Motor neuron (in vitro differentiated cells): ENCODE measurements at regions not wholly inside any gene's neighbourhood (a gene's known extent, or its start where the extent isn't known, plus 50 kb on each side); places are given as distances from the start of the nearest gene placed in this dataset.
"Not testable (repeated sequence)": the region's sequence is repeated elsewhere in the genome, so short reads cannot be mapped to it uniquely, and the experiment has no call there.

ENCODE experiments used
- ATAC-seq, 8 experiments: fragments of 200-7000 bp; cut with Tn5 transposase; replicated peaks in 6 of 8; 2 replicates each; pipeline ENCODE4 v1.8.0; 2021; ENCODE audit warnings: mild to moderate bottlenecking in 8 of 8, moderate library complexity in 8 of 8
- H3K27ac ChIP-seq, 2 donors: fragments of 250-450 bp; sonication (Bioruptor Pico); 2 replicates each; pipeline ENCODE4 v1.9.0; 2021; ENCODE audit warnings: antibody characterized with exemption in 2 of 2, mild to moderate bottlenecking in 2 of 2, moderate library complexity in 1 of 2
- H3K4me1 ChIP-seq, 2 donors: fragments of 250-450 bp; sonication (Bioruptor Pico); replicated peaks in 1 of 2; 2 replicates each; pipeline ENCODE4 v1.6.1; 2021; ENCODE audit warnings: antibody characterized with exemption in 2 of 2, mild to moderate bottlenecking in 2 of 2, moderate library complexity in 1 of 2
- H3K4me3 ChIP-seq, 5 donors: fragments of 250-450 bp; sonication (Bioruptor Pico); 2 replicates each; pipeline ENCODE4 v1.9.0; 2021; ENCODE audit warnings: antibody characterized with exemption in 5 of 5, mild to moderate bottlenecking in 5 of 5, moderate library complexity in 4 of 5
- WGBS, 10 experiments: fragments of 450-650 bp; shearing (Covaris generic); methylation state at CpG; one replicate each; pipeline ENCODE4 v1.0.0; 2022; 5-methylcytosine and 5-hydroxymethylcytosine counted together
- in situ Hi-C, 9 experiments: fragments of 400-800 bp; cut with MboI; loops; one replicate each; pipeline ENCODE4 v1.15.0; 2021; ENCODE audit warnings: low sequenced_read_pairs in 9 of 9, low pct_unique_long_range_greater_than_20kb in 2 of 9; ENCODE audit not compliant: unreplicated experiment in 9 of 9

- peak in 6 of 8 experiments; percentile 36 to 94 (median 80) for ATAC-seq
- no peak overlapping the region for H3K27ac ChIP-seq
- in situ Hi-C loops: loop anchor here in 4 of 9 experiments (25.0 kb wide), 3 partner anchors 119 to 194 kb away; partner anchors contain the start of gene CXADR (in 2 of the 4)
- no peak overlapping the region for H3K4me3 ChIP-seq
- WGBS, 10 experiments: 0 to 60% (median 32%) methylated on average over 1 to 4 of the region's 4 CpGs; no CpG with 5 or more reads in 2 of the 10 experiments
- H3K4me1 ChIP-seq: peaks cover 7 to 15% of the 10 kb centered on the region in 2 donors
These were observed 119.4 kb upstream of the CXADR start for GRCh38 chr21:17393413-17393812.

- no peak overlapping the region for H3K27ac ChIP-seq
- peak in 3 of 8 experiments; percentile 33 to 47 (median 38) for ATAC-seq
- in situ Hi-C loops: loop anchor here in 4 of 9 experiments (25.0 kb wide), 3 partner anchors 115 to 190 kb away; partner anchors contain the start of gene CXADR (in 2 of the 4)
- no peak overlapping the region for H3K4me3 ChIP-seq
- peaks cover 7 to 15% of the 10 kb centered on the region in 2 donors for H3K4me1 ChIP-seq
These were observed 115.9 kb upstream of the CXADR start for GRCh38 chr21:17396948-17397347.

- no peak for ATAC-seq
These were observed 115.1 kb upstream of the CXADR start for GRCh38 chr21:17397703-17398102.

GRCh38 chr21:17398954-17399353 lies 113.9 kb upstream of the CXADR start:
- WGBS, 10 experiments: 0 to 100% (median 85%) methylated on average over 1 to 3 of the region's 4 CpGs; no CpG with 5 or more reads in 3 of the 10 experiments
- H3K27ac ChIP-seq, H3K4me3 ChIP-seq, ATAC-seq, H3K4me1 ChIP-seq: not testable (repeated sequence)
- in situ Hi-C loops: loop anchor here in 4 of 9 experiments (25.0 kb wide), 3 partner anchors 113 to 188 kb away; partner anchors contain the start of gene CXADR (in 2 of the 4)

More at GRCh38 chr21:17397703-17398102, 115.1 kb upstream of the CXADR start:
- Histone ChIP-seq H3K27ac (no peak overlapping the region), H3K4me3 (no peak overlapping the region), H3K4me1 (peaks cover 7 to 15% of the 10 kb centered on the region in 2 donors)
- in situ Hi-C loops: loop anchor here in 4 of 9 experiments (25.0 kb wide), 3 partner anchors 115 to 190 kb away; partner anchors contain the start of gene CXADR (in 2 of the 4)

GRCh38 chr21:17402937-17403336 lies 109.9 kb upstream of the CXADR start:
- WGBS, 10 experiments: 20 to 100% (median 86%) methylated on average over 1 to 3 of the region's 3 CpGs; no CpG with 5 or more reads in 1 of the 10 experiments
- Histone ChIP-seq H3K27ac (no peak overlapping the region), H3K4me1 (no peaks in the 10 kb centered on the region), H3K4me3 (no peak overlapping the region)
- in situ Hi-C loops: loop anchor here in 1 of 9 experiments (10.0 kb wide), 1 partner anchor 172 kb away; no protein-coding TSS in a partner anchor
- no peak for ATAC-seq

- in situ Hi-C loops: loop anchor here in 1 of 9 experiments (10.0 kb wide), 1 partner anchor 169 kb away; no protein-coding TSS in a partner anchor
- ATAC-seq: no peak
- H3K4me1 ChIP-seq: no peaks in the 10 kb centered on the region
- H3K27ac ChIP-seq: no peak overlapping the region
- WGBS, 10 experiments: 33 to 100% (median 94%) methylated on average over 1 to 3 of the region's 4 CpGs; no CpG with 5 or more reads in 5 of the 10 experiments
- no peak overlapping the region for H3K4me3 ChIP-seq
These were observed 106.6 kb upstream of the CXADR start for GRCh38 chr21:17406202-17406601.

- H3K4me1 ChIP-seq: no peaks in the 10 kb centered on the region
- H3K27ac ChIP-seq: no peak overlapping the region
- in situ Hi-C loops: no loop called here
- 0 to 60% (median 33%) methylated on average over 1 of the region's 1 CpG; no CpG with 5 or more reads in 4 of the 10 experiments for WGBS, 10 experiments
- H3K4me3 ChIP-seq: no peak overlapping the region
- ATAC-seq: peak in 2 of 8 experiments; percentile 19 to 39
These were observed 98.1 kb upstream of the CXADR start for GRCh38 chr21:17414766-17415165.

GRCh38 chr21:17416139-17416538 lies 96.7 kb upstream of the CXADR start:
- Histone ChIP-seq H3K27ac (no peak overlapping the region), H3K4me3 (no peak overlapping the region), H3K4me1 (no peaks in the 10 kb centered on the region)
- no peak for ATAC-seq
- WGBS, 10 experiments: 44 to 100% (median 90%) methylated on average over 1 to 2 of the region's 2 CpGs
- in situ Hi-C loops: no loop called here

- no peaks in the 10 kb centered on the region for H3K4me1 ChIP-seq
- no peak for ATAC-seq
- 0 to 100% (median 20%) methylated on average over 1 to 2 of the region's 2 CpGs; no CpG with 5 or more reads in 3 of the 10 experiments for WGBS, 10 experiments
- no peak overlapping the region for H3K4me3 ChIP-seq
- H3K27ac ChIP-seq: no peak overlapping the region
- in situ Hi-C loops: no loop called here
These were observed 89.9 kb upstream of the CXADR start for GRCh38 chr21:17422931-17423330.

GRCh38 chr21:17427157-17427556 lies 85.7 kb upstream of the CXADR start:
- Histone ChIP-seq H3K27ac (no peak overlapping the region), H3K4me3 (no peak overlapping the region), H3K4me1 (no peaks in the 10 kb centered on the region)
- in situ Hi-C loops: no loop called here
- WGBS, 10 experiments: 0 to 88% (median 72%) methylated on average over 2 to 7 of the region's 7 CpGs
- ATAC-seq: no peak

GRCh38 chr21:17427831-17428483 lies 84.9 kb upstream of the CXADR start:
- Histone ChIP-seq H3K4me3 (no peak overlapping the region), H3K27ac (no peak overlapping the region), H3K4me1 (no peaks in the 10 kb centered on the region)
- ATAC-seq: no peak
- in situ Hi-C loops: no loop called here
- 33 to 94% (median 78%) methylated on average over 1 to 10 of the region's 10 CpGs for WGBS, 10 experiments

- no peak for ATAC-seq
- H3K4me1 ChIP-seq: no peaks in the 10 kb centered on the region
- in situ Hi-C loops: no loop called here
- no peak overlapping the region for H3K27ac ChIP-seq
- H3K4me3 ChIP-seq: no peak overlapping the region
- WGBS, 10 experiments: 50 to 94% (median 84%) methylated on average over 2 to 5 of the region's 5 CpGs; no CpG with 5 or more reads in 3 of the 10 experiments
These were observed 84.4 kb upstream of the CXADR start for GRCh38 chr21:17428484-17428869.

- in situ Hi-C loops: no loop called here
- H3K4me3 ChIP-seq: no peak overlapping the region
- no peak overlapping the region for H3K27ac ChIP-seq
- H3K4me1 ChIP-seq: no peaks in the 10 kb centered on the region
- no peak for ATAC-seq
- WGBS, 10 experiments: 26 to 100% (median 81%) methylated on average over 1 to 4 of the region's 5 CpGs; no CpG with 5 or more reads in 2 of the 10 experiments
These were observed 83.9 kb upstream of the CXADR start for GRCh38 chr21:17428980-17429379.
